ENCODE measurements at regions not wholly inside any gene's neighbourhood (a gene's known extent, or its start where the extent isn't known, plus 50 kb on each side); places are given as distances from the start of the nearest gene placed in this dataset.
"Not testable (repeated sequence)": the region's sequence is repeated elsewhere in the genome, so short reads cannot be mapped to it uniquely, and the experiment has no call there.

GRCh38 chr1:30361890-30362602 is 361.3 kb downstream of the MATN1 start:
- H3K36me3 ChIP-seq (ENCODE audit: control insufficient read depth in 2 of 2, insufficient read depth in 2 of 2, low read length in 1 of 2); FAIRE-seq; H3K4me3 ChIP-seq; H2AFZ ChIP-seq (ENCODE audit: control insufficient read depth, low read depth, low read length); SMC1A ChIA-PET (ENCODE audit: uncharacterized antibody, unreplicated experiment); H3K4me1 ChIP-seq (ENCODE audit: control insufficient read depth, insufficient read depth, low read length); RAD21 ChIA-PET (ENCODE audit: unreplicated experiment); H4K20me1 ChIP-seq (ENCODE audit: control insufficient read depth, insufficient read depth); POLR2A ChIA-PET; H3K4me2 ChIP-seq (ENCODE audit: control insufficient read depth, insufficient read depth); ATAC-seq; H3K9me3 ChIP-seq (replicated peaks; ENCODE audit: control insufficient read depth, insufficient read depth, low read length); H3K27me3 ChIP-seq (replicated peaks in 1 of 2; ENCODE audit: control insufficient read depth in 2 of 2, insufficient read depth in 2 of 2, low read length in 1 of 2); in situ Hi-C loops (cut with MboI); DNase-seq (ENCODE audit: low read depth, low spot score); H3K27ac ChIP-seq (ENCODE audit: control insufficient read depth, insufficient read depth); intact Hi-C loops (cut with micrococcal nuclease; ENCODE audit: unreplicated experiment); BruUV-seq (replicated peaks); H3K79me2 ChIP-seq (ENCODE audit: control insufficient read depth, insufficient read depth, low read length); CTCF ChIA-PET; H3K9ac ChIP-seq (ENCODE audit: control insufficient read depth, insufficient read depth, low read length): not testable (repeated sequence)
- 9% methylated on average over 9 of the region's 10 CpGs for WGBS (ENCODE audit: insufficient coverage, insufficient replicate concordance, low lambda C conversion rate, missing lambda C conversion rate)

- 44% methylated on average over 7 of the region's 7 CpGs for WGBS (ENCODE audit: insufficient coverage, insufficient replicate concordance, low lambda C conversion rate, missing lambda C conversion rate)
- ChIA-PET RAD21 (ENCODE audit: unreplicated experiment) (no interaction called here), SMC1A (ENCODE audit: uncharacterized antibody, unreplicated experiment) (no interaction called here), CTCF (no interaction called here), POLR2A (no interaction called here)
- Histone ChIP-seq H3K9ac (ENCODE audit: control insufficient read depth, insufficient read depth, low read length) (no peak overlapping the region), H3K4me1 (ENCODE audit: control insufficient read depth, insufficient read depth, low read length) (no peaks in the 10 kb centered on the region), H3K4me3 (no peak overlapping the region), H3K4me2 (ENCODE audit: control insufficient read depth, insufficient read depth) (no peak overlapping the region), H4K20me1 (ENCODE audit: control insufficient read depth, insufficient read depth) (no peaks in the 10 kb centered on the region), H3K9me3 (replicated peaks; ENCODE audit: control insufficient read depth, insufficient read depth, low read length) (no peaks in the 10 kb centered on the region), H3K27ac (ENCODE audit: control insufficient read depth, insufficient read depth) (no peak overlapping the region), H3K27me3 (replicated peaks in 1 of 2; ENCODE audit: control insufficient read depth in 2 of 2, insufficient read depth in 2 of 2, low read length in 1 of 2) (no peaks in the 10 kb centered on the region; a peak in 1 of 4 replicates), H3K36me3 (ENCODE audit: control insufficient read depth in 2 of 2, insufficient read depth in 2 of 2, low read length in 1 of 2) (no peaks in the 10 kb centered on the region; a peak in 1 of 4 replicates), H2AFZ (ENCODE audit: control insufficient read depth, low read depth, low read length) (no peak overlapping the region), H3K79me2 (ENCODE audit: control insufficient read depth, insufficient read depth, low read length) (no peaks in the 10 kb centered on the region)
- no peak for DNase-seq (ENCODE audit: low read depth, low spot score)
- FAIRE-seq = no peak
- no peak for ATAC-seq
- no TSS peak for BruUV-seq (replicated peaks)
- intact Hi-C loops (cut with micrococcal nuclease; ENCODE audit: unreplicated experiment) (no loop called here), in situ Hi-C loops (cut with MboI) (no loop called here)
- TF ChIP-seq ZNF274 (IDR thresholded peaks at IDR 0.05; ENCODE audit: insufficient read depth, insufficient read length) (no peak), ZNF592 (IDR thresholded peaks at IDR 0.05) (no peak), MLLT1 (IDR thresholded peaks at IDR 0.05) (no peak), KLF5 (IDR thresholded peaks at IDR 0.05; ENCODE audit: partially characterized antibody) (no peak), E2F4 (IDR thresholded peaks at IDR 0.05; ENCODE audit: low read depth, low read length) (no peak), SPI1 (IDR thresholded peaks at IDR 0.05; ENCODE audit: borderline replicate concordance, insufficient read depth, low read depth, low read length) (no peak), SMAD5 (IDR thresholded peaks at IDR 0.05; ENCODE audit: low read depth) (no peak), NFYB (IDR thresholded peaks at IDR 0.05; ENCODE audit: insufficient read depth, low read depth, low read length) (no peak), IKZF2 (IDR thresholded peaks at IDR 0.05) (no peak), RUNX3 (IDR thresholded peaks at IDR 0.05; ENCODE audit: low read length) (no peak), BMI1 (IDR thresholded peaks at IDR 0.05; ENCODE audit: borderline replicate concordance) (no peak)
These were observed 362.6 kb downstream of the MATN1 start for GRCh38 chr1:30360753-30361152.
